NCI-H446 treated with DMSO at 0.1 percent for 48 hours (cell line): ENCODE measurements at regions not wholly inside any gene's neighbourhood (a gene's known extent, or its start where the extent isn't known, plus 50 kb on each side); places are given as distances from the start of the nearest gene placed in this dataset.

Source experiments
- DNase-seq: peaks from one replicate; lab custom pipeline; 2025; lab: John Stamatoyannopoulos, UW

GRCh38 chr7:25557379-25557917 is 329.2 kb upstream of the NPVF start:
- DNase-seq = no peak

- DNase-seq = no peak
Observed at GRCh38 chr7:25557930-25558329, 329.6 kb upstream of the NPVF start.

- no peak for DNase-seq
Observed at GRCh38 chr7:25558605-25559004, 330.3 kb upstream of the NPVF start.

GRCh38 chr7:25559581-25560367 is 331.5 kb upstream of the NPVF start:
- no peak for DNase-seq

- DNase-seq = peak; percentile 55
Observed at GRCh38 chr7:25562673-25563182, 334.4 kb upstream of the NPVF start.

GRCh38 chr7:25565002-25565401 is 336.7 kb upstream of the NPVF start:
- peak; percentile 17 for DNase-seq

GRCh38 chr7:25565949-25566348 is 337.7 kb upstream of the NPVF start:
- DNase-seq = peak; percentile 38

GRCh38 chr7:25567430-25567829 is 339.1 kb upstream of the NPVF start:
- DNase-seq = no peak

GRCh38 chr7:25569765-25570164 is 341.5 kb upstream of the NPVF start:
- no peak for DNase-seq

- no peak for DNase-seq
Observed at GRCh38 chr7:25572423-25572822, 344.1 kb upstream of the NPVF start.

GRCh38 chr7:25574828-25575227 is 346.5 kb upstream of the NPVF start:
- no peak for DNase-seq

GRCh38 chr7:25575634-25576033 is 347.3 kb upstream of the NPVF start:
- no peak for DNase-seq

- DNase-seq = no peak
Observed at GRCh38 chr7:25578991-25579777, 350.9 kb upstream of the NPVF start.

- no peak for DNase-seq
Observed at GRCh38 chr7:25579778-25580075, 351.4 kb upstream of the NPVF start.

- no peak for DNase-seq
Observed at GRCh38 chr7:25580141-25580540, 351.9 kb upstream of the NPVF start.

- no peak for DNase-seq
Observed at GRCh38 chr7:25583621-25584020, 355.3 kb upstream of the NPVF start.

GRCh38 chr7:25584112-25584938 is 356.0 kb upstream of the NPVF start:
- no peak for DNase-seq

- no peak for DNase-seq
Observed at GRCh38 chr7:25586513-25586912, 358.2 kb upstream of the NPVF start.

GRCh38 chr7:25594122-25594521 is 365.8 kb upstream of the NPVF start:
- no peak for DNase-seq

- DNase-seq = no peak
Observed at GRCh38 chr7:25594728-25595127, 366.4 kb upstream of the NPVF start.

GRCh38 chr7:25595996-25596395 is 367.7 kb upstream of the NPVF start:
- no peak for DNase-seq

GRCh38 chr7:25596443-25596842 is 368.2 kb upstream of the NPVF start:
- no peak for DNase-seq
